ENCODE measurements at regions not wholly inside any gene's neighbourhood (a gene's known extent, or its start where the extent isn't known, plus 50 kb on each side); places are given as distances from the start of the nearest gene placed in this dataset.

GRCh38 chr6:45800911-45801310, 214.7 kb downstream of the CLIC5 start:
- TF ChIP-seq EZH2 (IDR thresholded peaks at IDR 0.05; ENCODE audit: insufficient read depth, poor library complexity, severe bottlenecking) (no peak), EZH2phosphoT487 (IDR thresholded peaks at IDR 0.05; ENCODE audit: insufficient read depth, low read depth) (no peak)
